HEK293 (cell line): ENCODE measurements at regions not wholly inside any gene's neighbourhood (a gene's known extent, or its start where the extent isn't known, plus 50 kb on each side); places are given as distances from the start of the nearest gene placed in this dataset.

ENCODE experiments used
- CTCF ChIA-PET: fragments of 350-600 bp; formaldehyde crosslinking; extraction: SDS; loops from one replicate; lab custom pipeline; 2021; ENCODE audit warnings: antibody characterized with exemption; lab: Yijun Ruan, JAX
- POLR2A ChIA-PET: fragments of 300-600 bp; formaldehyde crosslinking; extraction: SDS; loops from one replicate; lab custom pipeline; 2020; ENCODE audit warnings: antibody characterized with exemption, inconsistent platforms; lab: Yijun Ruan, JAX
- H3K27ac ChIP-seq: fragments of 200-500 bp; sonication (Bioruptor generic); 2 replicates; pipeline ENCODE4 v1.5.1; 2014; ENCODE audit warnings: low read depth, low read length, control low read depth, inconsistent platforms; ENCODE audit errors: extremely low read depth
- H3K36me3 ChIP-seq, 2 experiments: fragments of 200-500 bp in 1 of 2; sonication (Bioruptor generic) in 1 of 2; 1 replicate in 1 of 2; 2 replicates in 1 of 2; pipeline ENCODE4 v1.5.1; 2014 to 2017; ENCODE audit warnings: inconsistent platforms in 2 of 2, low read length in 2 of 2; ENCODE audit not compliant: control insufficient read depth in 2 of 2, insufficient read depth in 1 of 2
- H3K4me1 ChIP-seq: fragments of 200-500 bp; sonication (Bioruptor generic); 2 replicates; pipeline ENCODE4 v1.5.1; 2014; ENCODE audit warnings: mild to moderate bottlenecking, low read length, inconsistent platforms; ENCODE audit not compliant: control insufficient read depth, insufficient read depth
- H3K4me3 ChIP-seq: 2 replicates; pipeline ENCODE4 v1.5.1; 2011; ENCODE audit warnings: low read depth, mild to moderate bottlenecking, control low read depth, low read length, moderate library complexity
- H3K9me3 ChIP-seq: fragments of 200-500 bp; sonication (Bioruptor generic); 2 replicates; pipeline ENCODE4 v1.5.1; 2014; ENCODE audit warnings: low read depth, low read length, inconsistent platforms; ENCODE audit not compliant: control insufficient read depth, insufficient read depth
- HOXC10 ChIP-seq: sonication (generic); formaldehyde crosslinking; IDR thresholded peaks from 2 replicates; pipeline ENCODE4 v1.8.1; 2023; ENCODE audit warnings: mild to moderate bottlenecking, missing genetic modification reagents
- RBAK ChIP-seq: fragments of 450-650 bp; formaldehyde crosslinking; IDR thresholded peaks from 2 replicates; pipeline ENCODE4 v1.5.1; 2016; ENCODE audit warnings: missing biosample characterization, missing genetic modification characterization
- SALL2 ChIP-seq: fragments of 450-650 bp; formaldehyde crosslinking; IDR thresholded peaks from 2 replicates; pipeline ENCODE4 v1.5.0; 2017; ENCODE audit warnings: missing biosample characterization, mild to moderate bottlenecking, missing genetic modification characterization, borderline replicate concordance
- SP3 ChIP-seq: fragments of 450-650 bp; formaldehyde crosslinking; IDR thresholded peaks from 2 replicates; pipeline ENCODE4 v1.5.1; 2016; ENCODE audit warnings: missing biosample characterization, missing genetic modification characterization
- YY2 ChIP-seq: fragments of 450-650 bp; formaldehyde crosslinking; IDR thresholded peaks from 2 replicates; pipeline ENCODE4 v1.5.1; 2016; ENCODE audit warnings: missing biosample characterization, missing genetic modification characterization
- ZNF133 ChIP-seq: fragments of 450-650 bp; formaldehyde crosslinking; IDR thresholded peaks from 2 replicates; pipeline ENCODE4 v1.5.1; 2016; ENCODE audit warnings: missing biosample characterization, missing genetic modification characterization
- ZNF239 ChIP-seq: fragments of 450-650 bp; formaldehyde crosslinking; IDR thresholded peaks from 2 replicates; pipeline ENCODE4 v1.5.1; 2016; ENCODE audit warnings: missing biosample characterization, missing genetic modification characterization
- ZNF274 ChIP-seq, 2 experiments: fragments of 200-500 bp in 1 of 2; fragments of 450-650 bp in 1 of 2; sonication (Bioruptor generic) in 1 of 2; formaldehyde crosslinking in 1 of 2; IDR thresholded peaks; 2 replicates each; pipeline versions ENCODE4 v1.5.1 to v1.6.1; 2014 to 2016; ENCODE audit warnings: borderline replicate concordance in 1 of 2, inconsistent platforms in 1 of 2, low read length in 1 of 2, missing biosample characterization in 1 of 2, missing genetic modification characterization in 1 of 2
- ZNF335 ChIP-seq: fragments of 450-650 bp; formaldehyde crosslinking; conservative IDR thresholded peaks from 2 replicates; pipeline ENCODE4 v1.5.1; 2016; ENCODE audit warnings: missing biosample characterization, missing genetic modification characterization
- ZNF501 ChIP-seq: fragments of 450-650 bp; formaldehyde crosslinking; IDR thresholded peaks from 2 replicates; pipeline ENCODE4 v1.5.1; 2016; ENCODE audit warnings: missing biosample characterization, missing genetic modification characterization
- ZNF514 ChIP-seq: fragments of 450-650 bp; formaldehyde crosslinking; IDR thresholded peaks from 2 replicates; pipeline ENCODE4 v1.5.1; 2016; ENCODE audit warnings: missing biosample characterization, missing genetic modification characterization
- ZNF521 ChIP-seq: fragments of 450-650 bp; formaldehyde crosslinking; IDR thresholded peaks from 2 replicates; pipeline ENCODE4 v1.5.1; 2017; ENCODE audit warnings: missing biosample characterization, mild to moderate bottlenecking, missing genetic modification characterization
- ZNF529 ChIP-seq: fragments of 450-650 bp; formaldehyde crosslinking; IDR thresholded peaks from 2 replicates; pipeline ENCODE4 v1.5.1; 2017; ENCODE audit warnings: missing genetic modification characterization, missing biosample characterization; ENCODE audit not compliant: insufficient replicate concordance
- ZNF549 ChIP-seq: fragments of 450-650 bp; IDR thresholded peaks from 2 replicates; pipeline ENCODE4 v1.5.1; 2018; ENCODE audit warnings: missing biosample characterization, missing genetic modification characterization, mild to moderate bottlenecking, inconsistent platforms, moderate library complexity
- ZNF571 ChIP-seq: fragments of 450-650 bp; formaldehyde crosslinking; IDR thresholded peaks from 2 replicates; pipeline ENCODE4 v1.5.0; 2017; ENCODE audit warnings: missing biosample characterization, missing genetic modification characterization
- ZNF670 ChIP-seq: fragments of 450-650 bp; formaldehyde crosslinking; IDR thresholded peaks from 2 replicates; pipeline ENCODE4 v1.5.1; 2016; ENCODE audit warnings: missing biosample characterization, missing genetic modification characterization, low read depth
- ZNF701 ChIP-seq: fragments of 450-650 bp; formaldehyde crosslinking; IDR thresholded peaks from 2 replicates; pipeline ENCODE4 v1.5.1; 2016; ENCODE audit warnings: missing biosample characterization, missing genetic modification characterization
- ZNF76 ChIP-seq: fragments of 450-650 bp; formaldehyde crosslinking; IDR thresholded peaks from 2 replicates; pipeline ENCODE4; 2016; ENCODE audit warnings: low read depth, missing biosample characterization, missing genetic modification characterization, borderline replicate concordance
- ZNF776 ChIP-seq: fragments of 450-650 bp; formaldehyde crosslinking; IDR thresholded peaks from 2 replicates; pipeline ENCODE4 v1.5.0; 2017; ENCODE audit warnings: missing biosample characterization, missing genetic modification characterization, borderline replicate concordance
- TF ChIP-seq, protein P1 (sequence below): fragments of 450-650 bp; formaldehyde crosslinking; IDR thresholded peaks from 2 replicates; pipeline ENCODE4 v1.5.1; 2016; ENCODE audit warnings: missing biosample characterization, missing genetic modification characterization
- TF ChIP-seq, protein P2 (sequence below): fragments of 450-650 bp; formaldehyde crosslinking; IDR thresholded peaks from 2 replicates; pipeline ENCODE4 v1.5.0; 2017; ENCODE audit warnings: missing biosample characterization, missing genetic modification characterization, borderline replicate concordance
- TF ChIP-seq, protein P3 (sequence below): fragments of 450-650 bp; formaldehyde crosslinking; IDR thresholded peaks from 2 replicates; pipeline ENCODE4 v1.5.1; 2017; ENCODE audit warnings: missing biosample characterization, mild to moderate bottlenecking, missing genetic modification characterization, moderate library complexity
- TF ChIP-seq, protein P4 (sequence below): fragments of 450-650 bp; formaldehyde crosslinking; IDR thresholded peaks from 2 replicates; pipeline ENCODE4 v1.5.1; 2016; ENCODE audit warnings: missing biosample characterization, missing genetic modification characterization
- TF ChIP-seq, protein P5 (sequence below): sonication (generic); formaldehyde crosslinking; IDR thresholded peaks from 2 replicates; pipeline ENCODE4 v1.8.1; 2022; ENCODE audit warnings: mild to moderate bottlenecking, moderate library complexity, missing genetic modification reagents

DNA sequence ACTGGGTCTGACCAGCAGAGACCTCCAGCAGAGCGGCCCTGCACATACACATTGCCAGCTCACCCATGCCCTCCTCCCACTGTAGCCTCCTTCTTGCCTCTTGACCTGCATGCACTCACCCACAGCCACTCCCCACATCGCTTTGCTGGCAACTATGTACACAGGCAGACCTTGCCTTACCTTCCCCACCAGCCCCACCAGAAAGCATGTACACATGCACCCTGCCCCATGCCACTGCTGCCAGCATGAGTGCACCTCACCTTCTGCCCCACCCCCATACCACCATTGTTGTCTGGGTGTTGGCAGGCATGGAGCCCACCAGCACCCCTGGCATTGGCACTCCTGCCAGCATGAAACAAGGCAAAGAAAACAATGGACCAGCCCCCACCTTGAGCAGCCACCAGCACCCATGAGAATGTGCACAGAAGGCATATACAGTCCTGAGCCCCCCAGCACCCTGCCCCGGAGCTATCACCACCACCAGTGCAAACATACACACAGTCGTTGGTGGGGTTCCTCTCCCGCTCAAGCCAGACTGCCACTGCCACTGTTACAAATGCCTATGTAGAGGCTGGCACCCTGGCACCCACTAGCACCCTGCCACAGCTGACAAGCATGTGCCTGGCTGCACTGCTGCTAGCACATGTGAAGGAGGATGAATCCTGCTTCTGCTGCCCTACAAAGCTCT is 171.4 kb upstream of the NR4A3 start (continued):
- TF ChIP-seq ZNF776 (tag by site-specific recombination): no peak

DNA sequence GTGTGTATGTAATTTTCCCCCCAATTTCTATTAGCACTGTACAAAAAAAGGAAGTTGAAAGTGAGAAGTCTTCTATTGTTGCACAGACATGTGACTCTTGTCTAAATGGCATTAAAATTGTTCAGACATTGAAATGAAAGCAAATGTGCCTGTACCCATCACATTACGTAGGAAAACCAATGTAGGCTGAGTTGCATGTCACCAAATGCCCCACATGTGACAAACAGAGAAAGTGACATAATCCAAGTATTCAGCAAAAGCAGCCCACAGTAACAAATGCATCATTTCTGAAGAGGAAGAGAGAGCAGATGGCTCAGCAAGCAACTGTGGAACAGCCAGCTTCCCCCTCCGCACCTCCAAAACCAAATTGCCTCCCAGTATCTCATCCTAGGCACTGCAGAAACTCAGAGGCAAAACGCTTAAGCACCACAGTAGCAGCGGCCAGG is 161.5 kb upstream of the NR4A3 start:
- TF ChIP-seq ZNF274 (IDR thresholded peaks at IDR 0.05; ENCODE audit: low read length) (no peak), ZNF274 (tag by site-specific recombination; IDR thresholded peaks at IDR 0.05; ENCODE audit: borderline replicate concordance) (no peak), ZNF776 (tag by site-specific recombination) (no peak), ZNF571 (tag by site-specific recombination) (no peak), RBAK (no peak), SP3 (tag by site-specific recombination) (no peak), ZNF521 (tag by site-specific recombination) (no peak), HOXC10 (CRISPR knock-in tag) (no peak), ZNF133 (tag by site-specific recombination) (no peak), YY2 (no peak), ZNF549 (no peak), ZNF514 (tag by site-specific recombination) (no peak)
- TF ChIP-seq, protein P1, sequence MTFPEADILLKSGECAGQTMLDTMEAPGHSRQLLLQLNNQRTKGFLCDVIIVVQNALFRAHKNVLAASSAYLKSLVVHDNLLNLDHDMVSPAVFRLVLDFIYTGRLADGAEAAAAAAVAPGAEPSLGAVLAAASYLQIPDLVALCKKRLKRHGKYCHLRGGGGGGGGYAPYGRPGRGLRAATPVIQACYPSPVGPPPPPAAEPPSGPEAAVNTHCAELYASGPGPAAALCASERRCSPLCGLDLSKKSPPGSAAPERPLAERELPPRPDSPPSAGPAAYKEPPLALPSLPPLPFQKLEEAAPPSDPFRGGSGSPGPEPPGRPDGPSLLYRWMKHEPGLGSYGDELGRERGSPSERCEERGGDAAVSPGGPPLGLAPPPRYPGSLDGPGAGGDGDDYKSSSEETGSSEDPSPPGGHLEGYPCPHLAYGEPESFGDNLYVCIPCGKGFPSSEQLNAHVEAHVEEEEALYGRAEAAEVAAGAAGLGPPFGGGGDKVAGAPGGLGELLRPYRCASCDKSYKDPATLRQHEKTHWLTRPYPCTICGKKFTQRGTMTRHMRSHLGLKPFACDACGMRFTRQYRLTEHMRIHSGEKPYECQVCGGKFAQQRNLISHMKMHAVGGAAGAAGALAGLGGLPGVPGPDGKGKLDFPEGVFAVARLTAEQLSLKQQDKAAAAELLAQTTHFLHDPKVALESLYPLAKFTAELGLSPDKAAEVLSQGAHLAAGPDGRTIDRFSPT (tag by site-specific recombination): no peak
- TF ChIP-seq, protein P2, sequence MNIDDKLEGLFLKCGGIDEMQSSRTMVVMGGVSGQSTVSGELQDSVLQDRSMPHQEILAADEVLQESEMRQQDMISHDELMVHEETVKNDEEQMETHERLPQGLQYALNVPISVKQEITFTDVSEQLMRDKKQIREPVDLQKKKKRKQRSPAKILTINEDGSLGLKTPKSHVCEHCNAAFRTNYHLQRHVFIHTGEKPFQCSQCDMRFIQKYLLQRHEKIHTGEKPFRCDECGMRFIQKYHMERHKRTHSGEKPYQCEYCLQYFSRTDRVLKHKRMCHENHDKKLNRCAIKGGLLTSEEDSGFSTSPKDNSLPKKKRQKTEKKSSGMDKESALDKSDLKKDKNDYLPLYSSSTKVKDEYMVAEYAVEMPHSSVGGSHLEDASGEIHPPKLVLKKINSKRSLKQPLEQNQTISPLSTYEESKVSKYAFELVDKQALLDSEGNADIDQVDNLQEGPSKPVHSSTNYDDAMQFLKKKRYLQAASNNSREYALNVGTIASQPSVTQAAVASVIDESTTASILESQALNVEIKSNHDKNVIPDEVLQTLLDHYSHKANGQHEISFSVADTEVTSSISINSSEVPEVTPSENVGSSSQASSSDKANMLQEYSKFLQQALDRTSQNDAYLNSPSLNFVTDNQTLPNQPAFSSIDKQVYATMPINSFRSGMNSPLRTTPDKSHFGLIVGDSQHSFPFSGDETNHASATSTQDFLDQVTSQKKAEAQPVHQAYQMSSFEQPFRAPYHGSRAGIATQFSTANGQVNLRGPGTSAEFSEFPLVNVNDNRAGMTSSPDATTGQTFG (tag by site-specific recombination): no peak
- POLR2A ChIA-PET: no interaction called here
- H3K9me3 ChIP-seq: no peaks in the 10 kb centered on the region
- CTCF ChIA-PET: no interaction called here
- no peaks in the 10 kb centered on the region for H3K36me3 ChIP-seq
- H3K4me1 ChIP-seq: no peaks in the 10 kb centered on the region
- H3K4me3 ChIP-seq: no peak overlapping the region
- H3K27ac ChIP-seq: no peak overlapping the region

DNA sequence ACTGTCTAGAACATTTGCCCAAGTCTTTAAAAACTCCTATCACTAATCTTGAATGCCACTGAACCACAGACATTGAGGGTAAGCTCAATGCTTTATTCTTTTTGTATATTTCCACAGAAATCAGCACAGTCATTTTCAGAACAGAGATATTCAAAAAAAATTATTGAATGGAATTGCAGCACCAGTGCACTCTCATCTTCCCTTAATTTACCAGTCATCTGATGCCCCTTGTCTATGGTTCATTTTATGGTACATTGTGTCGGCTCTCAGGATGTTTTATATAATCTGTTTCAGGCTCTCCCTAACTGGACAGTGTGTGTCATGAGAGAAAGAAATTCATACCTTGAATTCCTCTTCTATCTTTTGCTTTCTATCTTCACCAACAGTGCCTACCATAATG is 158.4 kb upstream of the NR4A3 start:
- Histone ChIP-seq H3K27ac (no peak overlapping the region), H3K9me3 (no peaks in the 10 kb centered on the region), H3K4me3 (no peak overlapping the region), H3K36me3 (no peaks in the 10 kb centered on the region), H3K4me1 (0 out of 2 replicates have a peak, but pooled peaks cover 3% of the 10 kb centered on the region)
- ChIA-PET CTCF (no interaction called here), POLR2A (no interaction called here)
- TF ChIP-seq ZNF501 (tag by site-specific recombination) (no peak), ZNF776 (tag by site-specific recombination) (no peak), ZNF239 (tag by site-specific recombination) (no peak), ZNF701 (no peak), ZNF335 (tag by site-specific recombination) (no peak), ZNF670 (tag by site-specific recombination) (no peak), ZNF529 (no peak), SALL2 (tag by site-specific recombination) (no peak), ZNF76 (tag by site-specific recombination) (no peak)
- TF ChIP-seq, protein P3, sequence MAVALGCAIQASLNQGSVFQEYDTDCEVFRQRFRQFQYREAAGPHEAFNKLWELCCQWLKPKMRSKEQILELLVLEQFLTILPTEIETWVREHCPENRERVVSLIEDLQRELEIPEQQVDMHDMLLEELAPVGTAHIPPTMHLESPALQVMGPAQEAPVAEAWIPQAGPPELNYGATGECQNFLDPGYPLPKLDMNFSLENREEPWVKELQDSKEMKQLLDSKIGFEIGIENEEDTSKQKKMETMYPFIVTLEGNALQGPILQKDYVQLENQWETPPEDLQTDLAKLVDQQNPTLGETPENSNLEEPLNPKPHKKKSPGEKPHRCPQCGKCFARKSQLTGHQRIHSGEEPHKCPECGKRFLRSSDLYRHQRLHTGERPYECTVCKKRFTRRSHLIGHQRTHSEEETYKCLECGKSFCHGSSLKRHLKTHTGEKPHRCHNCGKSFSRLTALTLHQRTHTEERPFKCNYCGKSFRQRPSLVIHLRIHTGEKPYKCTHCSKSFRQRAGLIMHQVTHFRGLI (tag by site-specific recombination): no peak
- TF ChIP-seq, protein P4, sequence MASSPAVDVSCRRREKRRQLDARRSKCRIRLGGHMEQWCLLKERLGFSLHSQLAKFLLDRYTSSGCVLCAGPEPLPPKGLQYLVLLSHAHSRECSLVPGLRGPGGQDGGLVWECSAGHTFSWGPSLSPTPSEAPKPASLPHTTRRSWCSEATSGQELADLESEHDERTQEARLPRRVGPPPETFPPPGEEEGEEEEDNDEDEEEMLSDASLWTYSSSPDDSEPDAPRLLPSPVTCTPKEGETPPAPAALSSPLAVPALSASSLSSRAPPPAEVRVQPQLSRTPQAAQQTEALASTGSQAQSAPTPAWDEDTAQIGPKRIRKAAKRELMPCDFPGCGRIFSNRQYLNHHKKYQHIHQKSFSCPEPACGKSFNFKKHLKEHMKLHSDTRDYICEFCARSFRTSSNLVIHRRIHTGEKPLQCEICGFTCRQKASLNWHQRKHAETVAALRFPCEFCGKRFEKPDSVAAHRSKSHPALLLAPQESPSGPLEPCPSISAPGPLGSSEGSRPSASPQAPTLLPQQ: no peak
- TF ChIP-seq, protein P5, sequence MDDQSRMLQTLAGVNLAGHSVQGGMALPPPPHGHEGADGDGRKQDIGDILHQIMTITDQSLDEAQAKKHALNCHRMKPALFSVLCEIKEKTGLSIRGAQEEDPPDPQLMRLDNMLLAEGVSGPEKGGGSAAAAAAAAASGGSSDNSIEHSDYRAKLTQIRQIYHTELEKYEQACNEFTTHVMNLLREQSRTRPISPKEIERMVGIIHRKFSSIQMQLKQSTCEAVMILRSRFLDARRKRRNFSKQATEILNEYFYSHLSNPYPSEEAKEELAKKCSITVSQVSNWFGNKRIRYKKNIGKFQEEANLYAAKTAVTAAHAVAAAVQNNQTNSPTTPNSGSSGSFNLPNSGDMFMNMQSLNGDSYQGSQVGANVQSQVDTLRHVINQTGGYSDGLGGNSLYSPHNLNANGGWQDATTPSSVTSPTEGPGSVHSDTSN (CRISPR knock-in tag): no peak
